Amniotic stem cell (primary cell): ENCODE measurements at regions not wholly inside any gene's neighbourhood (a gene's known extent, or its start where the extent isn't known, plus 50 kb on each side); places are given as distances from the start of the nearest gene placed in this dataset.
"Not testable (repeated sequence)": the region's sequence is repeated elsewhere in the genome, so short reads cannot be mapped to it uniquely, and the experiment has no call there.

Experiments used
- DNase-seq: peaks from one replicate; lab custom pipeline; 2025; lab: John Stamatoyannopoulos, UW

DNA sequence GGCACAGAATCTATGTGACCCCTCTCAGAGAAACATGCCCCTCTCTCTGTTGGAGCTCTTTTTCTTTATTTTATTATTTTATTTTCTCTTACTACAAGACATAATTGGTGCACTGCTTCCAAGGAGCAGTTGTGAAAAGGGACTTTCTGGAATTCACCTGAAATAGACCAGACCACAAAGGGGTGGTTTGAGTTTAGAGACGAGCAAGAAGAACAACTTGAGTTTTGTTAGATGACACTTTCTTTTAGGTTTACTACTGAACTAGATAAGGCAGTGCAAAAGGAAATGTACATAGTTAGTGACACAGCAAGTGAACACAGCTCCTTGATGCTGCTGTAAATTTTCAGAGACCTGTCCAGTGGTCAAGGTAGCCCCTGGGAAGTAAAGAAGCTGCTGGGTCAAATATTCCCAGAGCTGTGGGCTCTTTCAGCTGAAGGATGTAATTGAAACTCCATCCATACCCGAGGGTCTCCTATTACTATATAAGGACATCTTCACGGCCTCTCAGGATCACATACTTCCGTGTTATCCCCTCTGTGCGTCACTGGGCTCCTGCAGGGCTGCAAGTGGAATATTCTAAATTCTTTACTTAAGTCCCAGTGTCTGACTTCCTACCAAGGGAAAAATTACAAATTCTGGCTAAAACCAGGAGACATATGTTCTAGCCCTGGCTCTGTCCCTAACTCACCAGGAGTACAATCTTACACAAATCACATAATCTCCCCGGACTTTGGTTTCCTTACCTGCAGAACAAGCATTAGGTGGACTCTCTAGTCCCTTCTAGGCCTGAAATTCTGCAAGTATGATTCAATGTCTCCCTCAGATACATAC is 69.1 kb upstream of the ADTRP start:
- no peak for DNase-seq

- DNase-seq, result not testable (repeated sequence)
Observed at GRCh38 chr6:11847068-11847467, 68.5 kb upstream of the ADTRP start.

- no peak for DNase-seq
Observed at GRCh38 chr6:11845664-11846577, 67.3 kb upstream of the ADTRP start.

DNA sequence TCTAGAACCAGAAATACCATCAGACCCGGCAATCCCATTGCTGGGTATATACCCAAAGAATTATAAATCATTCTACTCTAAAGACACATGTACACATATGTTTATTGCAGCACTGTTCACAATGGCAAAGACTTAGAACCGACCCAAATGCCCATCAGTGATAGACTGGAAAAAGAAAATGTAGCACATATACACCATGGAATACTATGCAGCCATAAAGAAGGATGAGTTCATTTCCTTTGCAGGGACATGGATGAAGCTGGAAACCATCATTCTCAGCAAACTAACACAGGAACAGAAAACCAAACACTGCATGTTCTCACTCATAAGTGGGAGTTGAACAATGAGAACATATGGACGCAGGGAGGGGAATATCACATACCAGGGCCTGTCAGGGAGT is 64.2 kb upstream of the ADTRP start:
- not testable (repeated sequence) for DNase-seq

GRCh38 chr6:11835065-11835464 is 56.5 kb upstream of the ADTRP start:
- DNase-seq, result no peak

- no peak for DNase-seq
Observed at GRCh38 chr6:11833626-11834592, 55.3 kb upstream of the ADTRP start.

- no peak for DNase-seq
Observed at GRCh38 chr6:11831653-11832052, 53.0 kb upstream of the ADTRP start.

GRCh38 chr6:11830520-11830919 is 51.9 kb upstream of the ADTRP start:
- DNase-seq, result no peak

DNA sequence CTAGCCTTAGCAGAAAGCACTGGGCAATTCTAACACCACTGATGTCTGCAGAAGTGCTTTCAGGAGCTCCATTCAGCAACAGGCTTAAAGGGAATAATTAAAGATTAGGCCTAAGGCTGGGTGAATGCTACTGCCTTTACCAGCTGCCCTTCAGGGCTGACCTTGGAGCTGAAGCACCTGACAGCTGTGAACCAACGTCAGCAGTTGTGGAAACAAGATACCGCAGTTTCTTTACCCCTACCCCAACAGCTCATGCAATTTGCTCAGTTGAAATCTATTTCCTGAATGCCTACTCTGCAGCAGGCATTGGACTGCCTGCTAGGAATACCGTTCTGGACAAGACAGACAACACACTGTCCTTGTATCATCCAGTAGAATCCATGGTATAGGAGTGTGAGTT is 51.5 kb upstream of the ADTRP start:
- DNase-seq, result no peak

DNA sequence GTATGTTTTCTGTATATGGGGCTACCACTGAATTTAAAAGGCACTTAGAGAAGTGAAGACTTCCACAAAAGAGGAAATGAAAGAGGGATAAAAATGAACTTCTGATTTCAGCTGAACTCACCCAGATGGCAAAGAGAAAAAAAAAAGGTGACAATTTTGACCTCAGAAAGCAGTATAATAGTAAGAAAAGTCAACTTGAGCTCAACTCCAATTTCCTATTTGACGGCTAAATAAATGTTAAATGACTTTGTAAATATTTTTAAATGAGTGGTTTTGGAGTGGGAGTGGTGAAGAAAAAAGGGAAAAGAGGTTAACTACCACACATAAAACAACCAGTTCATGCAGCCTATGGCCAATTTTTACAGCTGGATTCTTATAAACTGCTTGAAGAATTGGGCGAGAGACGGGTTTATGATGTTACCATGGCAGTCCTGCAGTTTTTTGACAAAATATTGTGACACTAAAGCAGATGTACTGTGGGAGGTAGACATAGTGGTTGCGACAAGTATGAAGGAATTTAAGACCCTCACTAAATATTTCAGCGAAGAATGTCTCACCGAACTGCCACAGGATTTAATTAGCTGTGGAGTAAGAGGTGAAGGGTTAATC is 49.8 kb upstream of the ADTRP start:
- no peak for DNase-seq
